ENCODE measurements at regions not wholly inside any gene's neighbourhood (a gene's known extent, or its start where the extent isn't known, plus 50 kb on each side); places are given as distances from the start of the nearest gene placed in this dataset.

DNA sequence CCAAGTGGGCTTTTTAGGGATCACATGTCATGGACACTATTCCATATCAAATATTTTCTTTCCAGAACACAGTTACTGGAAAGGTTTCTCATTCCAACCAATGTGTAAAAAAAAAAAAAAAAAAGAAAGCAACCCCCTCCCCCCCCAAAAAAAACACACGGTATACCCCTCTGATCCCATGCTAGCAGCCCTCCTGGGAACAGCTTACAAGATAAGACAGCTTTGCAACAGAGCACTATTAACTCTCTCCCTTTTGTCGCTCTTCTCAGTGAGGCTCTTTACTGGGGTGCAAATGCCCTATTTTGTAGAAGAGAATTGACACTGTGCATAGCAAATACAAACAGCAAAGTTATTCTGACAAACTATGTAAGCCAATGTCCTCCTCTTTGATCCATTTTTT, 161.2 kb downstream of the NTMT2 start:
- TF ChIP-seq POLR2A (IDR thresholded peaks at IDR 0.05): no peak
- TF ChIP-seq, protein P1, sequence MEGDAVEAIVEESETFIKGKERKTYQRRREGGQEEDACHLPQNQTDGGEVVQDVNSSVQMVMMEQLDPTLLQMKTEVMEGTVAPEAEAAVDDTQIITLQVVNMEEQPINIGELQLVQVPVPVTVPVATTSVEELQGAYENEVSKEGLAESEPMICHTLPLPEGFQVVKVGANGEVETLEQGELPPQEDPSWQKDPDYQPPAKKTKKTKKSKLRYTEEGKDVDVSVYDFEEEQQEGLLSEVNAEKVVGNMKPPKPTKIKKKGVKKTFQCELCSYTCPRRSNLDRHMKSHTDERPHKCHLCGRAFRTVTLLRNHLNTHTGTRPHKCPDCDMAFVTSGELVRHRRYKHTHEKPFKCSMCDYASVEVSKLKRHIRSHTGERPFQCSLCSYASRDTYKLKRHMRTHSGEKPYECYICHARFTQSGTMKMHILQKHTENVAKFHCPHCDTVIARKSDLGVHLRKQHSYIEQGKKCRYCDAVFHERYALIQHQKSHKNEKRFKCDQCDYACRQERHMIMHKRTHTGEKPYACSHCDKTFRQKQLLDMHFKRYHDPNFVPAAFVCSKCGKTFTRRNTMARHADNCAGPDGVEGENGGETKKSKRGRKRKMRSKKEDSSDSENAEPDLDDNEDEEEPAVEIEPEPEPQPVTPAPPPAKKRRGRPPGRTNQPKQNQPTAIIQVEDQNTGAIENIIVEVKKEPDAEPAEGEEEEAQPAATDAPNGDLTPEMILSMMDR (IDR thresholded peaks at IDR 0.05): no peak

Measured in Peyer's patch (tissue), 4 donors.